ENCODE measurements at regions not wholly inside any gene's neighbourhood (a gene's known extent, or its start where the extent isn't known, plus 50 kb on each side); places are given as distances from the start of the nearest gene placed in this dataset.
"Not testable (repeated sequence)": the region's sequence is repeated elsewhere in the genome, so short reads cannot be mapped to it uniquely, and the experiment has no call there.

DNA sequence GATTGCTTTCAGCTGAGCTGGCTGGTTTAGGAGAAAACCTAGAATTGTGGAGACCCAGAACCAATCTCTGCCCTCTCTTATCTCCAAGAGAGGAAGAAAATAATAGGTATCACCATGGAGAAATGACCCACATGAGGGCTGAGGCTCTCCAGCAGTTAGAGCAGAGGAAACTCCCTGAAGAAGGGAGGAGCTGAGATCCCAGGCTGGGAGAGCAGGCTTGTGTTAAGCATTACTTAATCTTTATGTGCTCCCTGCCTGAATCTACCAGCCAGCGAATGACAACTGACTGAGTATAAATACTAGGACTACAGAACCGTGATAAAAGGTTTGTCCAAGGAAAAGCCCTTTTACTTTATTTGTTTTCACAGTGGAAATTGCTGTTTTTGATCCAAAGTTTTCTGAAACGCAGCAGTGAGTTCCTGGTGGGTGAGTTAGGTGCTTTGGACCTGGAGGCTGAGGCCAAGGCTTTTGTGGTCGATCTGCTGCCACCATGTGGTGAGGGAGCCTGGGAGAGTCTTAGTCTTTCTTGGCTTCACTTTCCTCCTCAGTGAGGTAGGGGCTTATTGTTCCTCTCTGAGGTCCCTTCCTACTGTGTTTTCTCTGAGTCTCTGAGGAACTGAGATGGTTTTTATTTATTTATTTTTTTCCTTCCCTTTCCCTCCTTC is 219.5 kb upstream of the NOTCH2NLA start:
- TF ChIP-seq CTCF (IDR thresholded peaks at IDR 0.05; ENCODE audit: borderline replicate concordance) = peak; percentile 47
- H3K9me3 ChIP-seq (replicated peaks); H3K4me3 ChIP-seq; H3K27me3 ChIP-seq (ENCODE audit: low read depth); H3K4me1 ChIP-seq; H3K36me3 ChIP-seq; H3K27ac ChIP-seq (replicated peaks); intact Hi-C loops (cut with micrococcal nuclease): not testable (repeated sequence)
- DNase-seq = peak; percentile 41

DNA sequence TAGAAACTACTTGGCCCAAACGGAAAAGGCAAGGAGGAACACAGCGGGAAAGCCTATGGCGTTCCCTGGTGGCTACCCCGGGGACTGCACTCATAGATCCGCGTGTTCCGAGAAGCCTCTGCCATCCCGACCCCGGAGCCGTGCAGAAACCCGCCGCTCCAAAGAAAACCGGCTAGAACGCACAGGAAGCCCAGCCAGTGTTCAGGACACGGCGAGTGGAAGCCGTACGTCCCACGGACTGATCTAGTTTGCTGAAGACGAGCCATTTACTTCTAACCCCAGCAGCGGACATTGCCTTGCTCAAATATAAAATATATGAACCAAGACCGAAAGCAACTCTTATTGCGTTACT is 215.0 kb upstream of the NOTCH2NLA start:
- intact Hi-C loops (cut with micrococcal nuclease); H3K4me1 ChIP-seq; H3K27me3 ChIP-seq (ENCODE audit: low read depth); H3K9me3 ChIP-seq (replicated peaks); H3K27ac ChIP-seq (replicated peaks); H3K36me3 ChIP-seq; DNase-seq: not testable (repeated sequence)
- peak; percentile 24 for TF ChIP-seq CTCF (IDR thresholded peaks at IDR 0.05; ENCODE audit: borderline replicate concordance)
- H3K4me3 ChIP-seq = peak overlapping the region; percentile 55

DNA sequence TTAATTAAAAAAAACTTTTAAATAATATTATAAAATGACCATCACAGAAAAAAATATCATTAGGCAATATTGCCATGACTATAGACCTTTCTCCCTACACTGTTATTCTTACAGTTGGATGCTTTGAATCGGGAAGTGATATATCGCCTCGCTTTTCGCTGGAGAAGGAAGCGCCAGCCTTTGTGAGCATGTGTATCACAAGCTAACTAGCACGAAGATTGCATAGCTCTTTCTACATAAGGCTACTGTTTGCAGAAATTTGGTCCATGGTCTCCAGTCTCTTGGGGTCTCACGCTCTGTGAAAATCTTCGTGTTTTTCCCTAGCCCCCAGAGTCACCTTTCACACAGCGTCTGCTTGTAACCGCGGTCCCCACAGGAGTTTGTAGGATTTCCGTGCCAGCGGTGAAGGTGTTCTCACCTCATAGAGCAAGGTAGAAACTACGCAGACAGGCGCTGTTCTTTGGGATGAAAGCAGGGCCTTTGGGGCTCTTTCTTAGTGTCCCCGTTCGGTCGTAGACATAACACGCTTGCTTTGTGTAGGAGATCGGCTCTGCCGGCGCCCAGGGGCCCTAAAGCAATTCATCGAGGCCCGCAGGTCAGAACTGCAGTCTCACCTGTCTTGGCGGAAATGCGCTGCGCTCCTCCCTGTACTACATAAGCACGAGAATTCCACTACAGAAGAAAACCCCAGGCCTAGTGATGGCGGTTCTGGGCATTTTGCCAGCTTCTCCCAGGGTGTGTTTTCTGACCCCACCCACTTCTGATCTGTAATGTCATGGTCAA is 214.5 kb upstream of the NOTCH2NLA start:
- DNase-seq; intact Hi-C loops (cut with micrococcal nuclease); H3K4me1 ChIP-seq; H3K27me3 ChIP-seq (ENCODE audit: low read depth); H3K36me3 ChIP-seq; H3K27ac ChIP-seq (replicated peaks); H3K9me3 ChIP-seq (replicated peaks); H3K4me3 ChIP-seq: not testable (repeated sequence)

DNA sequence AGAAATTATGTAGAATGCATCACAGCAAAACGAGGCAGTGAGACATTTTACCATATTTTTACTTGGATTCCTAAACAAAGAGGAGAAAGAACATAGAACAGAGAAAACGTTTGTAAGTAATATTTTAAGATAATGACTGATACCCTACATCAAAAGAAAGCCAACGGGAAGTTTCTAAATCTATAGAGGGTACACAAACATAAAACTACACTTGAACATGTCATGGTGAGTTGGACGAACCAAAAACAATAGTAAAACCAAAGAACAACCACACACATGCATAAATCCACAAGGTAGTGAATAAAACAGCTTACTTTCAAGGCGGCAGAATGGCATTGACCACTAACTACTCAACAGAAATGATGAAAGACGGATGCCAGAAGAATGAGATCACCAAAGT is 209.7 kb upstream of the NOTCH2NLA start:
- H3K27ac ChIP-seq (replicated peaks); H3K27me3 ChIP-seq (ENCODE audit: low read depth); H3K4me1 ChIP-seq; intact Hi-C loops (cut with micrococcal nuclease); H3K36me3 ChIP-seq; H3K9me3 ChIP-seq (replicated peaks); DNase-seq; H3K4me3 ChIP-seq: not testable (repeated sequence)

- H3K4me1 ChIP-seq; H3K27ac ChIP-seq (replicated peaks); intact Hi-C loops (cut with micrococcal nuclease); H3K27me3 ChIP-seq (ENCODE audit: low read depth); DNase-seq; H3K4me3 ChIP-seq; H3K9me3 ChIP-seq (replicated peaks); H3K36me3 ChIP-seq: not testable (repeated sequence)
Measured at GRCh38 chr1:146416642-146417041, 187.8 kb upstream of the NOTCH2NLA start.

DNA sequence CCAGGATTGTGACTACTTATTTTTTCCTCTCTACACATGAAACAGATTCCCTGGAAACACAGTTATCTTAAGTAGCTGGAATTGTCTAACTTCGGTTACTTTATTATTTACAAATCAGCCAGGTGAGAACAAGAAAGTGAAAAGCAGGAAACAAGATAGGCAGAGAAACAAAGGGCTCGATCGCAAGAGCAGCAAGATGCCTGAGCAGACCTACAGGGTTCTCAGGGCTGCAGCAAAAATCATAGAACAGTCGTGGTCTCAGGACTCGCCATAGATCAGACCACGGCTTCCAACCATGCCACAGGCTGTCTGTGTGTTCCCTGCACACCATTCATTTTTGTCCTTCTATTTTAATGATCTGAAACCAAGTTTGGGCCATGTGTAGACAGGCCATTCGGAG is 186.2 kb upstream of the NOTCH2NLA start:
- H3K27ac ChIP-seq (replicated peaks); intact Hi-C loops (cut with micrococcal nuclease); H3K4me3 ChIP-seq; H3K4me1 ChIP-seq; H3K36me3 ChIP-seq; H3K27me3 ChIP-seq (ENCODE audit: low read depth); DNase-seq; H3K9me3 ChIP-seq (replicated peaks): not testable (repeated sequence)

GRCh38 chr1:146413911-146414310 is 185.1 kb upstream of the NOTCH2NLA start:
- H3K27ac ChIP-seq (replicated peaks); H3K27me3 ChIP-seq (ENCODE audit: low read depth); H3K4me3 ChIP-seq; H3K9me3 ChIP-seq (replicated peaks); intact Hi-C loops (cut with micrococcal nuclease); H3K4me1 ChIP-seq; H3K36me3 ChIP-seq: not testable (repeated sequence)
- DNase-seq = peak; percentile 42

- H3K27me3 ChIP-seq (ENCODE audit: low read depth); intact Hi-C loops (cut with micrococcal nuclease); DNase-seq: not testable (repeated sequence)
Measured at GRCh38 chr1:146411923-146412322, 183.1 kb upstream of the NOTCH2NLA start.

GRCh38 chr1:146409817-146410441 is 181.1 kb upstream of the NOTCH2NLA start:
- H3K9me3 ChIP-seq (replicated peaks); DNase-seq; H3K27me3 ChIP-seq (ENCODE audit: low read depth); H3K36me3 ChIP-seq; intact Hi-C loops (cut with micrococcal nuclease); H3K4me1 ChIP-seq: not testable (repeated sequence)
- Histone ChIP-seq H3K4me3 (peak overlapping the region; percentile 49), H3K27ac (replicated peaks) (peak overlapping the region; percentile 79)

More at GRCh38 chr1:146411923-146412322, 183.1 kb upstream of the NOTCH2NLA start:
- not testable (repeated sequence) for H3K4me3 ChIP-seq; H3K9me3 ChIP-seq (replicated peaks); H3K4me1 ChIP-seq; H3K27ac ChIP-seq (replicated peaks); H3K36me3 ChIP-seq

GRCh38 chr1:146409116-146409801 is 180.4 kb upstream of the NOTCH2NLA start:
- peak overlapping the region; percentile 49 for H3K4me3 ChIP-seq
- peak overlapping the region; percentile 79 for H3K27ac ChIP-seq (replicated peaks)

More at GRCh38 chr1:146409116-146409801, 180.4 kb upstream of the NOTCH2NLA start:
- H3K36me3 ChIP-seq; H3K4me1 ChIP-seq; H3K27me3 ChIP-seq (ENCODE audit: low read depth); intact Hi-C loops (cut with micrococcal nuclease); H3K9me3 ChIP-seq (replicated peaks): not testable (repeated sequence)
- DNase-seq = peak; percentile 48

Data from left ventricle myocardium inferior (tissue), 1 donor.